NCI-H1417 (cell line): ENCODE measurements at regions not wholly inside any gene's neighbourhood (a gene's known extent, or its start where the extent isn't known, plus 50 kb on each side); places are given as distances from the start of the nearest gene placed in this dataset.
"Not testable (repeated sequence)": the region's sequence is repeated elsewhere in the genome, so short reads cannot be mapped to it uniquely, and the experiment has no call there.

Source experiments
- DNase-seq, 3 experiments: peaks; one replicate each; lab custom pipeline; 2025; lab: John Stamatoyannopoulos, UW

- no peak for DNase-seq
Measured at GRCh38 chr6:3921663-3922062, 72.5 kb downstream of the FAM50B start.

- not testable (repeated sequence) for DNase-seq
Measured at GRCh38 chr6:3922619-3923018, 73.4 kb downstream of the FAM50B start.

GRCh38 chr6:3925223-3926149 is 76.3 kb downstream of the FAM50B start:
- DNase-seq, result not testable (repeated sequence)

- no peak for DNase-seq
Measured at GRCh38 chr6:3926150-3926482, 76.9 kb downstream of the FAM50B start.

GRCh38 chr6:3928111-3928510 is 78.9 kb downstream of the FAM50B start:
- no peak for DNase-seq

GRCh38 chr6:3929281-3929798 is 80.2 kb downstream of the FAM50B start:
- DNase-seq, result no peak

GRCh38 chr6:3937438-3937837 is 88.3 kb downstream of the FAM50B start:
- DNase-seq, result no peak

GRCh38 chr6:3938715-3939367 is 89.7 kb downstream of the FAM50B start:
- no peak for DNase-seq

GRCh38 chr6:3939368-3939958 is 90.3 kb downstream of the FAM50B start:
- no peak for DNase-seq

- DNase-seq, result no peak
Measured at GRCh38 chr6:3939964-3940363, 90.8 kb downstream of the FAM50B start.

- no peak for DNase-seq
Measured at GRCh38 chr6:3940703-3941102, 91.5 kb downstream of the FAM50B start.

GRCh38 chr6:3943331-3943765 is 94.2 kb downstream of the FAM50B start:
- DNase-seq, result no peak

GRCh38 chr6:3944246-3944645 is 95.1 kb downstream of the FAM50B start:
- DNase-seq, result no peak

GRCh38 chr6:3946778-3947177 is 97.6 kb downstream of the FAM50B start:
- no peak for DNase-seq

- no peak for DNase-seq
Measured at GRCh38 chr6:3948866-3949265, 99.7 kb downstream of the FAM50B start.

GRCh38 chr6:3949521-3949920 is 100.3 kb downstream of the FAM50B start:
- no peak for DNase-seq

GRCh38 chr6:3956054-3956453 is 106.9 kb downstream of the FAM50B start:
- no peak for DNase-seq

- DNase-seq, result no peak
Measured at GRCh38 chr6:3957321-3957720, 108.1 kb downstream of the FAM50B start.

- no peak for DNase-seq
Measured at GRCh38 chr6:3958255-3958654, 109.1 kb downstream of the FAM50B start.

- DNase-seq, result no peak
Measured at GRCh38 chr6:3959385-3959784, 110.2 kb downstream of the FAM50B start.

GRCh38 chr6:3960754-3961361 is 111.7 kb downstream of the FAM50B start:
- no peak for DNase-seq

GRCh38 chr6:3961581-3962215 is 112.5 kb downstream of the FAM50B start:
- DNase-seq, result no peak
